DMS 273 treated with DMSO at 0.1 percent for 48 hours (cell line): ENCODE measurements at regions not wholly inside any gene's neighbourhood (a gene's known extent, or its start where the extent isn't known, plus 50 kb on each side); places are given as distances from the start of the nearest gene placed in this dataset.
"Not testable (repeated sequence)": the region's sequence is repeated elsewhere in the genome, so short reads cannot be mapped to it uniquely, and the experiment has no call there.

Experiments
- DNase-seq: peaks from one replicate; lab custom pipeline; 2025; lab: John Stamatoyannopoulos, UW

GRCh38 chr16:47905771-47906170 is 250.0 kb downstream of the ABCC12 start:
- DNase-seq: no peak

GRCh38 chr16:47904691-47905090 is 251.1 kb downstream of the ABCC12 start:
- no peak for DNase-seq

- no peak for DNase-seq
Observed at GRCh38 chr16:47903470-47903869, 252.3 kb downstream of the ABCC12 start.

GRCh38 chr16:47897105-47897504 is 258.7 kb downstream of the ABCC12 start:
- DNase-seq: not testable (repeated sequence)

GRCh38 chr16:47895146-47895545 is 260.6 kb downstream of the ABCC12 start:
- DNase-seq: no peak

- DNase-seq: no peak
Observed at GRCh38 chr16:47892999-47893398, 262.8 kb downstream of the ABCC12 start.

- DNase-seq: no peak
Observed at GRCh38 chr16:47888734-47889133, 267.1 kb downstream of the ABCC12 start.

- no peak for DNase-seq
Observed at GRCh38 chr16:47888142-47888541, 267.7 kb downstream of the ABCC12 start.

- DNase-seq: no peak
Observed at GRCh38 chr16:47887496-47887895, 268.3 kb downstream of the ABCC12 start.

- no peak for DNase-seq
Observed at GRCh38 chr16:47886631-47887415, 269.0 kb downstream of the ABCC12 start.

- DNase-seq: no peak
Observed at GRCh38 chr16:47886139-47886538, 269.7 kb downstream of the ABCC12 start.

GRCh38 chr16:47885489-47885888 is 270.3 kb downstream of the ABCC12 start:
- no peak for DNase-seq

GRCh38 chr16:47884116-47884725 is 271.6 kb downstream of the ABCC12 start:
- no peak for DNase-seq

- no peak for DNase-seq
Observed at GRCh38 chr16:47881574-47881973, 274.2 kb downstream of the ABCC12 start.

GRCh38 chr16:47880653-47881052 is 275.1 kb downstream of the ABCC12 start:
- DNase-seq: no peak

GRCh38 chr16:47877166-47877565 is 278.6 kb downstream of the ABCC12 start:
- no peak for DNase-seq

- no peak for DNase-seq
Observed at GRCh38 chr16:47876511-47876910, 279.3 kb downstream of the ABCC12 start.

- no peak for DNase-seq
Observed at GRCh38 chr16:47873434-47873833, 282.4 kb downstream of the ABCC12 start.

- no peak for DNase-seq
Observed at GRCh38 chr16:47872225-47872624, 283.6 kb downstream of the ABCC12 start.

GRCh38 chr16:47866423-47866822 is 289.4 kb downstream of the ABCC12 start:
- DNase-seq: no peak

GRCh38 chr16:47865337-47865855 is 290.4 kb downstream of the ABCC12 start:
- no peak for DNase-seq

GRCh38 chr16:47864262-47864661 is 291.5 kb downstream of the ABCC12 start:
- DNase-seq: not testable (repeated sequence)

- no peak for DNase-seq
Observed at GRCh38 chr16:47861999-47862398, 293.8 kb downstream of the ABCC12 start.
